Activated T-helper 1 cell treated with Interleukin-2 at 50 U/mL for 16 hours (primary cell): ENCODE measurements at regions not wholly inside any gene's neighbourhood (a gene's known extent, or its start where the extent isn't known, plus 50 kb on each side); places are given as distances from the start of the nearest gene placed in this dataset.

ENCODE experiments used
- DNase-seq: peaks from one replicate; pipeline ENCODE4 v3.0.0-alpha.2; 2020; ENCODE audit warnings: low read depth

GRCh38 chr11:115965767-115966504 lies 461.7 kb upstream of the CADM1 start:
- no peak for DNase-seq

GRCh38 chr11:115964091-115964490 lies 459.9 kb upstream of the CADM1 start:
- DNase-seq, result no peak

- DNase-seq, result no peak
Observed at GRCh38 chr11:115963156-115963555, 458.9 kb upstream of the CADM1 start.

- no peak for DNase-seq
Observed at GRCh38 chr11:115961159-115962003, 457.2 kb upstream of the CADM1 start.

- no peak for DNase-seq
Observed at GRCh38 chr11:115959081-115959486, 454.9 kb upstream of the CADM1 start.

GRCh38 chr11:115958089-115959000 lies 454.1 kb upstream of the CADM1 start:
- DNase-seq, result no peak

- DNase-seq, result no peak
Observed at GRCh38 chr11:115955803-115956202, 451.6 kb upstream of the CADM1 start.

GRCh38 chr11:115950660-115951059 lies 446.4 kb upstream of the CADM1 start:
- DNase-seq, result no peak

- no peak for DNase-seq
Observed at GRCh38 chr11:115944596-115944995, 440.4 kb upstream of the CADM1 start.

- no peak for DNase-seq
Observed at GRCh38 chr11:115942011-115942410, 437.8 kb upstream of the CADM1 start.

GRCh38 chr11:115941481-115941993 lies 437.3 kb upstream of the CADM1 start:
- DNase-seq, result no peak

- no peak for DNase-seq
Observed at GRCh38 chr11:115941044-115941443, 436.8 kb upstream of the CADM1 start.

GRCh38 chr11:115939731-115940421 lies 435.7 kb upstream of the CADM1 start:
- no peak for DNase-seq

GRCh38 chr11:115939104-115939730 lies 435.0 kb upstream of the CADM1 start:
- no peak for DNase-seq

GRCh38 chr11:115933564-115933963 lies 429.3 kb upstream of the CADM1 start:
- no peak for DNase-seq

GRCh38 chr11:115931548-115932083 lies 427.4 kb upstream of the CADM1 start:
- DNase-seq, result no peak

GRCh38 chr11:115930886-115931547 lies 426.8 kb upstream of the CADM1 start:
- no peak for DNase-seq

- DNase-seq, result no peak
Observed at GRCh38 chr11:115930291-115930690, 426.1 kb upstream of the CADM1 start.

GRCh38 chr11:115929618-115930129 lies 425.5 kb upstream of the CADM1 start:
- no peak for DNase-seq

GRCh38 chr11:115928811-115929210 lies 424.6 kb upstream of the CADM1 start:
- no peak for DNase-seq
